OCI-LY1 (cell line): ENCODE measurements at regions not wholly inside any gene's neighbourhood (a gene's known extent, or its start where the extent isn't known, plus 50 kb on each side); places are given as distances from the start of the nearest gene placed in this dataset.

ENCODE experiments used
- EZH2 ChIP-seq: fragments of 200-600 bp; sonication (generic), shearing (Covaris generic); IDR thresholded peaks from 2 replicates; pipeline ENCODE4 v1.8.0; 2017; ENCODE audit warnings: borderline replicate concordance, mixed run types, mild to moderate bottlenecking, antibody characterized with exemption, low read length, moderate library complexity, mixed read lengths
- TF ChIP-seq, protein P1 (sequence below): fragments of 200-600 bp; sonication (generic), shearing (Covaris generic); IDR thresholded peaks from 2 replicates; pipeline ENCODE4 v1.5.1; 2017; ENCODE audit warnings: mild to moderate bottlenecking, antibody characterized with exemption, low read length, moderate library complexity, mixed read lengths

DNA sequence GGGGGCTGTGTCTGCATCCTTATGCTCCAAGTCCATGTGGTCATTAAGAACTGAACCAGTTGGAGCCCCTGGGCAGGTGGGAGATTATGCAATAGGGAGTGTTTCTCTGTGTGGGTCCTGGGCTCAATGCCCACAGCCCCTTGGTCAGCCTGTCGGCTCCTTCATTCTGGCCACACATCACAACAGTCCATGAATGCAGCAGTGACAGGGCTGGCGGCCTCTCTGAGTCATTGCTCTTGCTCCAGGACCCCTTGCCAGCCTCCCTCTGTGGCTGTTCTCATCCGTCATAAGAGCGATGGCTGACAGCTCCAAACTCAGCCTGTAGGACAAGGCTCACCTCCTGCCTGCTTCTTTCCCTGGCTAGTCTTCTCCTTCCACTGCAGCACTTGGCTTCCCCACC lies 609.5 kb upstream of the CDH4 start:
- TF ChIP-seq, protein P1, sequence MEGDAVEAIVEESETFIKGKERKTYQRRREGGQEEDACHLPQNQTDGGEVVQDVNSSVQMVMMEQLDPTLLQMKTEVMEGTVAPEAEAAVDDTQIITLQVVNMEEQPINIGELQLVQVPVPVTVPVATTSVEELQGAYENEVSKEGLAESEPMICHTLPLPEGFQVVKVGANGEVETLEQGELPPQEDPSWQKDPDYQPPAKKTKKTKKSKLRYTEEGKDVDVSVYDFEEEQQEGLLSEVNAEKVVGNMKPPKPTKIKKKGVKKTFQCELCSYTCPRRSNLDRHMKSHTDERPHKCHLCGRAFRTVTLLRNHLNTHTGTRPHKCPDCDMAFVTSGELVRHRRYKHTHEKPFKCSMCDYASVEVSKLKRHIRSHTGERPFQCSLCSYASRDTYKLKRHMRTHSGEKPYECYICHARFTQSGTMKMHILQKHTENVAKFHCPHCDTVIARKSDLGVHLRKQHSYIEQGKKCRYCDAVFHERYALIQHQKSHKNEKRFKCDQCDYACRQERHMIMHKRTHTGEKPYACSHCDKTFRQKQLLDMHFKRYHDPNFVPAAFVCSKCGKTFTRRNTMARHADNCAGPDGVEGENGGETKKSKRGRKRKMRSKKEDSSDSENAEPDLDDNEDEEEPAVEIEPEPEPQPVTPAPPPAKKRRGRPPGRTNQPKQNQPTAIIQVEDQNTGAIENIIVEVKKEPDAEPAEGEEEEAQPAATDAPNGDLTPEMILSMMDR: no peak
- no peak for TF ChIP-seq EZH2
